CD4-positive, alpha-beta memory T cell (primary cell): ENCODE measurements at regions not wholly inside any gene's neighbourhood (a gene's known extent, or its start where the extent isn't known, plus 50 kb on each side); places are given as distances from the start of the nearest gene placed in this dataset.

Experiments used
- CTCF ChIA-PET: fragments of 350-600 bp; sonication (Branson Sonifier 250); formaldehyde crosslinking; loops from one replicate; lab custom pipeline; 2021; ENCODE audit warnings: inconsistent platforms; ENCODE audit not compliant: partially characterized antibody; lab: Charles Lee
- POLR2A ChIA-PET: fragments of 350-600 bp; sonication (Branson Sonifier 250); formaldehyde crosslinking; loops from one replicate; lab custom pipeline; 2021; ENCODE audit not compliant: partially characterized antibody; lab: Charles Lee
- DNase-seq, 5 donors: peaks; one replicate each; pipeline versions ENCODE4 v3.0.0 to v3.0.0-alpha.2; 2020 to 2022; ENCODE audit warnings: mixed read lengths in 1 of 5
- H3K27ac ChIP-seq: one replicate; pipeline ENCODE4 v1.7.0; 2013; ENCODE audit warnings: low read depth, low read length
- H3K27me3 ChIP-seq: 2 replicates; pipeline ENCODE4 v1.7.0; 2013; ENCODE audit warnings: mild to moderate bottlenecking, low read length, moderate library complexity; ENCODE audit not compliant: insufficient read depth
- H3K36me3 ChIP-seq: 2 replicates; pipeline ENCODE4 v1.7.0; 2013; ENCODE audit warnings: mild to moderate bottlenecking, low read length, moderate library complexity; ENCODE audit not compliant: insufficient read depth
- H3K4me1 ChIP-seq: 2 replicates; pipeline ENCODE4 v1.7.0; 2013; ENCODE audit warnings: mild to moderate bottlenecking, low read length, moderate library complexity; ENCODE audit not compliant: insufficient read depth
- H3K4me3 ChIP-seq, 2 donors: one replicate each; pipeline ENCODE4 v1.7.0; 2013; ENCODE audit warnings: low read length in 2 of 2, mild to moderate bottlenecking in 1 of 2
- H3K9me3 ChIP-seq, 2 donors: one replicate each; pipeline ENCODE4 v1.7.0; 2013; ENCODE audit warnings: low read length in 2 of 2, control low read depth in 1 of 2; ENCODE audit not compliant: control insufficient read depth in 1 of 2
- H3K27ac Mint-ChIP-seq, 7 donors: one replicate each; pipeline ENCODE4 v1.8.0; 2020 to 2021; ENCODE audit warnings: mixed read lengths in 7 of 7, mild to moderate bottlenecking in 6 of 7, inconsistent platforms in 3 of 7, moderate library complexity in 3 of 7
- H3K27me3 Mint-ChIP-seq, 2 donors: one replicate each; pipeline ENCODE4 v1.8.0; 2020 to 2021; ENCODE audit warnings: mixed read lengths in 2 of 2
- H3K36me3 Mint-ChIP-seq, 2 donors: one replicate each; pipeline ENCODE4 v1.8.0; 2020 to 2021; ENCODE audit warnings: mixed read lengths in 2 of 2, inconsistent platforms in 1 of 2, mild to moderate bottlenecking in 1 of 2
- H3K4me1 Mint-ChIP-seq, 4 donors: one replicate each; pipeline ENCODE4 v1.8.0; 2020 to 2021; ENCODE audit warnings: mixed read lengths in 4 of 4, mild to moderate bottlenecking in 1 of 4
- H3K4me3 Mint-ChIP-seq, 8 donors: one replicate each; pipeline ENCODE4 v1.8.0; 2020 to 2021; ENCODE audit warnings: mixed read lengths in 8 of 8, mild to moderate bottlenecking in 7 of 8, moderate library complexity in 6 of 8, inconsistent platforms in 3 of 8
- H3K9me3 Mint-ChIP-seq, 8 donors: one replicate each; pipeline ENCODE4 v1.8.0; 2020 to 2021; ENCODE audit warnings: mixed read lengths in 8 of 8, mild to moderate bottlenecking in 5 of 8, inconsistent platforms in 3 of 8, moderate library complexity in 1 of 8
- intact Hi-C: fragments of 100-400 bp; cut with micrococcal nuclease; formaldehyde crosslinking; loops from one replicate; pipeline ENCODE4 v1.15.1; 2023

- Histone ChIP-seq H3K4me3 (no peak overlapping the region), H3K27ac (no peak overlapping the region), H3K9me3 (no peaks in the 10 kb centered on the region), H3K4me1 (no peaks in the 10 kb centered on the region), H3K27me3 (no peaks in the 10 kb centered on the region), H3K36me3 (no peaks in the 10 kb centered on the region)
- ChIA-PET CTCF (no interaction called here), POLR2A (no interaction called here)
- H3K4me1 Mint-ChIP-seq, result no peaks in the 10 kb centered on the region
- no peaks in the 10 kb centered on the region for H3K27me3 Mint-ChIP-seq
- H3K9me3 Mint-ChIP-seq, result peaks cover 0 to 3% (median under 1%) of the 10 kb centered on the region in 8 donors
- DNase-seq, result no peak
- H3K4me3 Mint-ChIP-seq, result no peak overlapping the region
- intact Hi-C loops, result no loop called here
- no peak overlapping the region for H3K27ac Mint-ChIP-seq
- H3K36me3 Mint-ChIP-seq, result no peaks in the 10 kb centered on the region
These were observed 189.7 kb upstream of the TBX3 start for GRCh38 chr12:114873656-114874055.

GRCh38 chr12:114868995-114869834, 185.2 kb upstream of the TBX3 start:
- H3K4me1 ChIP-seq, result no peaks in the 10 kb centered on the region
- H3K36me3 Mint-ChIP-seq, result no peaks in the 10 kb centered on the region
- H3K9me3 Mint-ChIP-seq, result peaks cover 0 to 10% (median 0%) of the 10 kb centered on the region in 8 donors
- no peaks in the 10 kb centered on the region for H3K27me3 ChIP-seq
- no peaks in the 10 kb centered on the region for H3K4me1 Mint-ChIP-seq
- DNase-seq, result no peak
- no peaks in the 10 kb centered on the region for H3K9me3 ChIP-seq
- no peaks in the 10 kb centered on the region for H3K36me3 ChIP-seq
- H3K4me3 Mint-ChIP-seq, result no peak overlapping the region
- no peak overlapping the region for H3K27ac ChIP-seq
- H3K27me3 Mint-ChIP-seq, result no peaks in the 10 kb centered on the region
- H3K27ac Mint-ChIP-seq, result no peak overlapping the region
- CTCF ChIA-PET, result no interaction called here
- H3K4me3 ChIP-seq, result no peak overlapping the region
- intact Hi-C loops, result no loop called here
- POLR2A ChIA-PET, result no interaction called here

- intact Hi-C loops, result no loop called here
- no peaks in the 10 kb centered on the region for H3K36me3 Mint-ChIP-seq
- H3K9me3 Mint-ChIP-seq, result peaks cover 0 to 13% (median 6%) of the 10 kb centered on the region in 8 donors
- H3K4me3 Mint-ChIP-seq, result no peak overlapping the region
- CTCF ChIA-PET, result no interaction called here
- no peak overlapping the region for H3K27ac ChIP-seq
- H3K36me3 ChIP-seq, result no peaks in the 10 kb centered on the region
- H3K27me3 ChIP-seq, result no peaks in the 10 kb centered on the region
- H3K27me3 Mint-ChIP-seq, result no peaks in the 10 kb centered on the region
- no peaks in the 10 kb centered on the region for H3K9me3 ChIP-seq
- no peak overlapping the region for H3K27ac Mint-ChIP-seq
- POLR2A ChIA-PET, result no interaction called here
- H3K4me3 ChIP-seq, result no peak overlapping the region
- no peaks in the 10 kb centered on the region for H3K4me1 ChIP-seq
- no peaks in the 10 kb centered on the region for H3K4me1 Mint-ChIP-seq
- DNase-seq, result no peak
These were observed 182.4 kb upstream of the TBX3 start for GRCh38 chr12:114866331-114866730.

GRCh38 chr12:114864837-114865551, 181.0 kb upstream of the TBX3 start:
- Mint-ChIP-seq H3K4me1 (no peaks in the 10 kb centered on the region), H3K27me3 (no peaks in the 10 kb centered on the region), H3K9me3 (peaks cover 2 to 20% (median 7%) of the 10 kb centered on the region in 8 donors), H3K4me3 (no peak overlapping the region), H3K27ac (no peak overlapping the region), H3K36me3 (no peaks in the 10 kb centered on the region)
- H3K36me3 ChIP-seq, result no peaks in the 10 kb centered on the region
- H3K27ac ChIP-seq, result no peak overlapping the region
- intact Hi-C loops, result no loop called here
- DNase-seq, result no peak
- H3K27me3 ChIP-seq, result no peaks in the 10 kb centered on the region
- H3K9me3 ChIP-seq, result no peaks in the 10 kb centered on the region
- H3K4me3 ChIP-seq, result no peak overlapping the region
- ChIA-PET POLR2A (no interaction called here), CTCF (no interaction called here)
- H3K4me1 ChIP-seq, result no peaks in the 10 kb centered on the region

- no peak for DNase-seq
- Histone ChIP-seq H3K9me3 (no peaks in the 10 kb centered on the region), H3K4me1 (no peaks in the 10 kb centered on the region), H3K27ac (no peak overlapping the region), H3K4me3 (no peak overlapping the region), H3K36me3 (no peaks in the 10 kb centered on the region), H3K27me3 (no peaks in the 10 kb centered on the region)
- H3K9me3 Mint-ChIP-seq, result peaks cover 2 to 24% (median 7%) of the 10 kb centered on the region in 8 donors
- no peaks in the 10 kb centered on the region for H3K36me3 Mint-ChIP-seq
- H3K4me1 Mint-ChIP-seq, result no peaks in the 10 kb centered on the region
- H3K27ac Mint-ChIP-seq, result no peak overlapping the region
- intact Hi-C loops, result no loop called here
- H3K27me3 Mint-ChIP-seq, result no peaks in the 10 kb centered on the region
- ChIA-PET POLR2A (no interaction called here), CTCF (no interaction called here)
- no peak overlapping the region for H3K4me3 Mint-ChIP-seq
These were observed 179.9 kb upstream of the TBX3 start for GRCh38 chr12:114863911-114864310.

GRCh38 chr12:114860969-114861368, 177.0 kb upstream of the TBX3 start:
- no peak overlapping the region for H3K4me3 ChIP-seq
- peaks cover 0 to 1% of the 10 kb centered on the region in 2 donors for H3K27me3 Mint-ChIP-seq
- no peaks in the 10 kb centered on the region for H3K36me3 ChIP-seq
- H3K27ac ChIP-seq, result no peak overlapping the region
- no peak overlapping the region for H3K4me3 Mint-ChIP-seq
- peaks cover 3 to 29% (median 9%) of the 10 kb centered on the region in 8 donors for H3K9me3 Mint-ChIP-seq
- DNase-seq, result no peak
- no peaks in the 10 kb centered on the region for H3K27me3 ChIP-seq
- ChIA-PET CTCF (no interaction called here), POLR2A (no interaction called here)
- intact Hi-C loops, result no loop called here
- H3K4me1 Mint-ChIP-seq, result no peaks in the 10 kb centered on the region
- H3K27ac Mint-ChIP-seq, result no peak overlapping the region
- no peaks in the 10 kb centered on the region for H3K9me3 ChIP-seq
- no peaks in the 10 kb centered on the region for H3K4me1 ChIP-seq
- H3K36me3 Mint-ChIP-seq, result no peaks in the 10 kb centered on the region

GRCh38 chr12:114858388-114859146, 174.6 kb upstream of the TBX3 start:
- no peaks in the 10 kb centered on the region for H3K36me3 ChIP-seq
- intact Hi-C loops, result no loop called here
- Mint-ChIP-seq H3K27me3 (peaks cover 0 to 1% of the 10 kb centered on the region in 2 donors), H3K27ac (no peak overlapping the region), H3K4me1 (no peaks in the 10 kb centered on the region), H3K4me3 (no peak overlapping the region), H3K36me3 (no peaks in the 10 kb centered on the region), H3K9me3 (peaks cover 6 to 34% (median 9%) of the 10 kb centered on the region in 8 donors)
- H3K4me1 ChIP-seq, result no peaks in the 10 kb centered on the region
- no peaks in the 10 kb centered on the region for H3K9me3 ChIP-seq
- H3K27ac ChIP-seq, result no peak overlapping the region
- H3K4me3 ChIP-seq, result no peak overlapping the region
- no peaks in the 10 kb centered on the region for H3K27me3 ChIP-seq
- POLR2A ChIA-PET, result no interaction called here
- no peak for DNase-seq
- CTCF ChIA-PET, result no interaction called here
